GM18511 (cell line): ENCODE measurements at regions not wholly inside any gene's neighbourhood (a gene's known extent, or its start where the extent isn't known, plus 50 kb on each side); places are given as distances from the start of the nearest gene placed in this dataset.

Experiments
- ATAC-seq: cut with Tn5 transposase; IDR thresholded peaks from one replicate; pipeline ENCODE4 v1.9.1; 2021; ENCODE audit warnings: mild to moderate bottlenecking, moderate library complexity; ENCODE audit not compliant: unreplicated experiment

- no peak for ATAC-seq
Observed at GRCh38 chr5:158485604-158486081, 614.1 kb downstream of the EBF1 start.

DNA sequence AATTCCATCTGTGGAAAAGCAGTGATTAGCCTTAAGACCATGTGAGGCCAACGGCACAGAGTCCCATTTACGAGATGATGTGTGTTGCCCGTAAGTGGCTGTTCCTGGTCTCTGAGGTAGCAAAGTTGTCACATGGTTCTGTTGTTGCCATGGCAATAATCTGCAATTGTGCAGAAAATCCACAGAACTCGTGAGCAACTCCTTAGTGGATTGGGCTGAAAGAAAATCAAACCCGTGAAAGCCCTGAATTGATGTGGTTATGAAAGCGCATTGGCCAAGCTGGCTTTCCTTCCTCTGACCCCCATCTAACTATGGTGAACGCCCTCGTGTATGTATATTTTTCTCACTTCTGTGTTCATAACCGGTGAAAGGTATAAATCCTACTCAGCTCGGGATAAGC is 614.7 kb downstream of the EBF1 start:
- ATAC-seq, result no peak

DNA sequence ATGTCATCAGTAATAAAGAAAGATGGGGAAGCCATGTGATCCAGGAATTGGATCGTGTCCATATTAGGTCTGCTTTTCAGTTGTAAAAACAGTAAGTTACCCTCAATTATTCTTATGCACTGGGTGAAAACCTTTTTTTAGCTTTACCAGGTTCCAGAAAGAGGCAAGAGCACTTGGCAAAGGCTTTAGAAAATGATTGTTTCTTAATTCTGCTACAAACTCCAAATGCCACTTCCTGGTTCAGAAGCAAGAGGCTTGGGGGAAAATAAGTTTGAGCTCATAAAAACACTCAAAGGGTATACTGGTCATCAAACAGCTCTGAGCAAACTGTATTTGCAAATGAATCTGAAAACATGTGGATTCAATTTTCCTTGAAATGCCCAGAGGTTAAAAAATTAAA is 615.6 kb downstream of the EBF1 start:
- ATAC-seq, result no peak

- ATAC-seq, result no peak
Observed at GRCh38 chr5:158483281-158483860, 616.3 kb downstream of the EBF1 start.

- no peak for ATAC-seq
Observed at GRCh38 chr5:158482125-158482524, 617.6 kb downstream of the EBF1 start.

GRCh38 chr5:158478139-158478538 is 619.2 kb upstream of the CLINT1 start:
- no peak for ATAC-seq

DNA sequence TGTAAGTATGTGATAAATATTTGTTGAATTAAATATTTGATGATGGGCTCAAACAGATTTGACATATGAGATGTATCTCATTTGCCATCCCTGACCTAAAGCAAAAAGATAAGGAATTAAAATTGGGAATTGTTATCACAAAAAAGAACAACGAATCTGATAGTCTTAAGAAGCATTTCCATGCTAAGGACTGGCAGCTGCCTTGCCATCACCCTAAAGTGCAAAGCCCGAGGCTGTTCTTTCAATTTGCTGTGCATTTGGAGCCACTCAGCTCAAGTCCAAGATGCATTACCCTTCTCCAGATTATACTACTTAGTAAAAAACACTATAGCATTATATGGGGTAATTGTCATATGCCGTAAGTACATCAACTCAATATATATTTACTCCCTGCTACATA is 618.3 kb upstream of the CLINT1 start:
- ATAC-seq, result no peak

- ATAC-seq, result no peak
Observed at GRCh38 chr5:158473016-158473635, 614.2 kb upstream of the CLINT1 start.

GRCh38 chr5:158471535-158471924 is 612.6 kb upstream of the CLINT1 start:
- no peak for ATAC-seq

DNA sequence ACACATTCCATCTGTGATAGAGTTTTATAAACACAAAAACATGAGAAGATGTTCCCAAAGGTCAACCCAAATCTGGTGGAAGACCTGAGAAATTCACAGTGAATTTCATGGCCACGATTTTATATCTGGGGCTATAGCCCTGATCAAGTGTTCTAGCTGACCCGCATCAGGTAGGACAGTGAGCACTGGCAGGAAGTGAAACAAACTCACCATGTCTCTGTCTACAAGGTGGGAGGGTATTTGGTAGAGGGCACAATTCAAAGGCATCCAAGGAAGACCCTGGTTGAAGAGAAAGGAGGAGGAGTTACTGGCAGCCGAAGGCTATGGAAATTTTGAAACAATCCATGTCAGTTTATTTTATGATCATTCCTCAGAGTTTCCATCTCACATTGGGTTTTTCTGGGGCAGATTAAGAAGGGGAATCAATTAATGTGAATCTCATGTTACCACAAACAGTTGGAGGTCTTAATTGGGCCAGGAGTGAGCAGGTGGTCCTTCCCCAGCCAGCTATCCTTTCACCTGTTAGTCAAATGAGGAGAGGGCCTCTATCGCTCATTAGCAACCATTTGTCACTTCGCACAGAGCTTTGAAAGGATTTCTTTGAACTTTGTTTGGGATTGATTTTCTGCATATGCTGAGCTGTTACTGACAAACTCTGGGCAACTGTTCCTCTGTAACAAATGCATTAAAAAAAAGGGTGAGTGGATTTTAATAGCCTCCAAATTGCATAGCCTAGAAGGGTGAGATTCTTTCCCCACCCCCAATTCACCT is 612.0 kb upstream of the CLINT1 start:
- no peak for ATAC-seq

- no peak for ATAC-seq
Observed at GRCh38 chr5:158468444-158468843, 609.5 kb upstream of the CLINT1 start.

DNA sequence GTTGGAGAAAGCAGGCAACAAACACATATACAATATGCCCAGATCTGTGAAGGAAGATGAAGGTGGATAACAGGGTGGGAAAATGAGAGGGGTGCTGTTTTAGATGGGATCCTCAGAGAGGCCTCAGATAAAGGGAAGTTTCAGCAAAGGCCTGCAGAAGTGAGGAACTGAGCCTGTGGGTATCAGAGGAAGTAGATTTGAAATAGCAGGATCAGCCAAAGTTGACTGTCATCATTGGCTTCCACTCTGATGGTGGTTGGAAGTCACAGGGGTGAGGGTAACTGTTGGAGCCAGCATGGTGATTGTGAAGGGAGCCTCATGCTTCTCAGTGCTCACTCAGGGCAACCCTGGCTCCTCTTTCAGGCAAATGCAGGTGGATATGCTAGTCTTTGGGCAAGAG is 607.2 kb upstream of the CLINT1 start:
- no peak for ATAC-seq

GRCh38 chr5:158465086-158465972 is 606.4 kb upstream of the CLINT1 start:
- no peak for ATAC-seq

DNA sequence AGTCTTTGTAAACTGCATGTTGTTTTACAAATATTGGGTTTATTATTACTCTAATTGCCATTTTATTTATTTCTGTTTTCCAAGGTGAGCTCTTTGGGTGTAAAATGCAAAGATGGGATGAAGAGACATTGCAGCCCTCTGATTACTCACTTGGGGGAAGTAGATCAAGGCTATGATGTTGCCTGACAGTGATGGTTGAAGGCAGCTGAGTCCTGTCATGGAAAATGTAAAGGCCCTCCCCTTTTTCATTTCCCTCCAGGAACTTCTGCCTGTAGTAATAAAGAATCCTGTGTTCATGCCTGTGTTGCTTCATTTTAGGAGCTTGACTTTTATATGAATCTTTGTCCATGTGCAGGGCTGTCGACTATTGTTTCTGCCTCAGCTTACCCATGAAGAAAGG is 605.4 kb upstream of the CLINT1 start:
- no peak for ATAC-seq

GRCh38 chr5:158463938-158464337 is 605.0 kb upstream of the CLINT1 start:
- no peak for ATAC-seq

GRCh38 chr5:158463188-158463587 is 604.2 kb upstream of the CLINT1 start:
- ATAC-seq, result no peak

GRCh38 chr5:158462349-158463114 is 603.6 kb upstream of the CLINT1 start:
- ATAC-seq, result no peak

GRCh38 chr5:158461240-158461854 is 602.4 kb upstream of the CLINT1 start:
- no peak for ATAC-seq

- ATAC-seq, result no peak
Observed at GRCh38 chr5:158458086-158458485, 599.1 kb upstream of the CLINT1 start.

DNA sequence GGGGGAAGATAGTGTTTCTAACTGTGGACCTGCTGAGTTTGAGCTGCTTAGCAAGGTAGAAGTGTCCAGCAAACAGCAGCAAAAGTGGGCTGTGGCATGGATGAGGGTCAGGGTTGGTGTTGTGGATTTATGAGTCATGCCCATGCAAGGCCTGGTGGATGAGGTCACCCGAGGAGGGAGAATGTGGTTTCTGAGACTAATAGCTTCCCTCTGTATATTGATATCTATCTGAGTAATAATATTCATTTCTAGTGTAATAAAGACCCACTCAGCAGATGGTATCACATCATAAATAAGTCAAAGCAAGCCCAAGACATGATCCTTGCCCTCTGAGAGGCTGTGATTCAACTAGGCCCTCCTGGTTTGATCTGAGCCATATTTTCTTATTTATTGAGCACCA is 597.8 kb upstream of the CLINT1 start:
- peak; percentile 91 for ATAC-seq
